HepG2 (cell line): ENCODE measurements at regions not wholly inside any gene's neighbourhood (a gene's known extent, or its start where the extent isn't known, plus 50 kb on each side); places are given as distances from the start of the nearest gene placed in this dataset.

Experiments
- ATAC-seq: fragments of 200-7000 bp; cut with Tn5 transposase; 3 replicates; pipeline ENCODE4 v1.9.1; 2020; ENCODE audit warnings: mild to moderate bottlenecking, moderate library complexity
- BruUV-seq: library from RNA; stranded (reverse); fragments of 400-500 nt; replicated peaks from 2 replicates; lab custom pipeline; 2021; lab: Mats Ljungman, UMichigan
- CTCF ChIA-PET: fragments of 300-600 bp; formaldehyde crosslinking; extraction: SDS; loops from one replicate; lab custom pipeline; 2021; ENCODE audit warnings: low total read pairs, inconsistent platforms, low intra/inter-chr PET ratio; lab: Yijun Ruan, JAX
- POLR2A ChIA-PET: fragments of 350-600 bp; sonication (Branson Sonifier 250); formaldehyde crosslinking; loops from one replicate; lab custom pipeline; 2020; ENCODE audit warnings: antibody characterized with exemption, inconsistent platforms; lab: Yijun Ruan, JAX
- DNase-seq: peaks from one replicate; pipeline ENCODE4 v3.0.0-alpha.2; 2015; ENCODE audit warnings: low spot score
- FAIRE-seq: peaks from 3 replicates; lab custom pipeline; 2011; peaks lifted over from hg19 to GRCh38; lab: Jason Lieb, UNC
- H2AFZ ChIP-seq: one replicate; pipeline ENCODE4 v1.6.1; 2011; ENCODE audit warnings: low read length, inconsistent platforms
- H3K27ac ChIP-seq: fragments of 300-600 bp; 3 replicates; pipeline ENCODE4 v1.8.0; 2011; ENCODE audit warnings: mixed run types, mild to moderate bottlenecking, mixed read lengths, low read length, inconsistent platforms; ENCODE audit not compliant: insufficient read depth; ENCODE audit errors: extremely low read length
- H3K27me3 ChIP-seq, 2 experiments: fragments of 200-600 bp in 1 of 2; 2 replicates in 1 of 2; 3 replicates in 1 of 2; pipeline versions ENCODE4 v1.6.0 to v1.8.0; 2011; ENCODE audit warnings: low read length in 2 of 2, mild to moderate bottlenecking in 2 of 2, moderate library complexity in 2 of 2, inconsistent platforms in 1 of 2; ENCODE audit not compliant: insufficient read depth in 2 of 2, control insufficient read depth in 1 of 2
- H3K36me3 ChIP-seq, 2 experiments: fragments of 200-600 bp in 1 of 2; replicated peaks in 1 of 2; 2 replicates in 1 of 2; 3 replicates in 1 of 2; pipeline versions ENCODE4 v1.5.1 to v1.8.0; 2011; ENCODE audit warnings: low read length in 2 of 2, inconsistent platforms in 1 of 2; ENCODE audit not compliant: insufficient read depth in 2 of 2, control insufficient read depth in 1 of 2
- H3K4me1 ChIP-seq: 2 replicates; pipeline ENCODE4 v1.5.1; 2012; ENCODE audit warnings: low read length, inconsistent platforms; ENCODE audit not compliant: insufficient read depth
- H3K4me2 ChIP-seq: 2 replicates; pipeline ENCODE4 v1.6.0; 2011; ENCODE audit warnings: low read depth, low read length, inconsistent platforms
- H3K4me3 ChIP-seq, 3 experiments: fragments of 200-600 bp in 1 of 3; sonication (generic), shearing (Covaris generic) in 1 of 3; replicated peaks in 1 of 3; 2 replicates each; pipeline ENCODE4 v1.5.1; 2011 to 2016; ENCODE audit warnings: low read length in 3 of 3, inconsistent platforms in 2 of 3, low read depth in 2 of 3, mild to moderate bottlenecking in 2 of 3, control low read depth in 1 of 3, mixed read lengths in 1 of 3; ENCODE audit not compliant: insufficient read depth in 1 of 3
- H3K79me2 ChIP-seq: one replicate; pipeline ENCODE4 v1.6.1; 2011; ENCODE audit warnings: low read length, inconsistent platforms; ENCODE audit not compliant: insufficient read depth
- H3K9ac ChIP-seq: 2 replicates; pipeline ENCODE4 v1.6.0; 2011; ENCODE audit warnings: mild to moderate bottlenecking, low read depth, low read length, inconsistent platforms; ENCODE audit not compliant: insufficient read depth
- H3K9me3 ChIP-seq: 2 replicates; pipeline ENCODE4 v1.5.1; 2012; ENCODE audit warnings: mild to moderate bottlenecking, low read length
- H4K20me1 ChIP-seq: 2 replicates; pipeline ENCODE4 v1.6.0; 2011; ENCODE audit warnings: inconsistent platforms, mild to moderate bottlenecking, low read length, moderate library complexity; ENCODE audit not compliant: insufficient read depth
- HDAC2 ChIP-seq: sonication (generic); formaldehyde crosslinking; IDR thresholded peaks from 2 replicates; pipeline ENCODE4 v1.4.0; 2020; ENCODE audit warnings: missing genetic modification reagents
- HNRNPUL1 ChIP-seq: fragments of 200-400 bp; formaldehyde crosslinking; IDR thresholded peaks from 2 replicates; pipeline ENCODE4 v1.6.1; 2017; ENCODE audit warnings: low read depth, mild to moderate bottlenecking, low read length, moderate library complexity
- KLF9 ChIP-seq: IDR thresholded peaks from 2 replicates; pipeline ENCODE4 v1.6.1; 2016; ENCODE audit warnings: low read depth
- MBNL3 ChIP-seq: fragments of 250-450 bp; sonication (Bioruptor Pico); conservative IDR thresholded peaks from 2 replicates; pipeline ENCODE4 v1.8.0; 2022; ENCODE audit warnings: mild to moderate bottlenecking, inconsistent platforms
- MXI1 ChIP-seq: IDR thresholded peaks from 3 replicates; pipeline ENCODE4 v1.6.1; 2012; ENCODE audit warnings: low read depth, low read length, inconsistent platforms, borderline replicate concordance
- NAIF1 ChIP-seq: sonication (generic); formaldehyde crosslinking; IDR thresholded peaks from 2 replicates; pipeline ENCODE4 v1.5.0; 2020; ENCODE audit warnings: mild to moderate bottlenecking, missing genetic modification reagents, borderline replicate concordance
- PAWR ChIP-seq: sonication (generic); formaldehyde crosslinking; IDR thresholded peaks from 2 replicates; pipeline ENCODE4 v1.4.0; 2020; ENCODE audit warnings: missing genetic modification reagents, mild to moderate bottlenecking, borderline replicate concordance
- RFXAP ChIP-seq: sonication (generic); formaldehyde crosslinking; IDR thresholded peaks from 2 replicates; pipeline ENCODE4 v1.4.0; 2020; ENCODE audit warnings: missing genetic modification reagents, borderline replicate concordance
- SNRNP70 ChIP-seq: fragments of 200-400 bp; formaldehyde crosslinking; IDR thresholded peaks from 2 replicates; pipeline ENCODE4 v1.6.1; 2017; ENCODE audit warnings: mild to moderate bottlenecking, low read depth, low read length, moderate library complexity
- SP4 ChIP-seq: sonication (generic); formaldehyde crosslinking; IDR thresholded peaks from 2 replicates; pipeline ENCODE4 v1.8.1; 2023; ENCODE audit warnings: mild to moderate bottlenecking, missing genetic modification reagents
- THAP11 ChIP-seq: IDR thresholded peaks from 2 replicates; pipeline ENCODE4 v1.6.1; 2016; ENCODE audit warnings: missing biosample characterization, missing genetic modification reagents
- ZFP1 ChIP-seq: IDR thresholded peaks from 2 replicates; pipeline ENCODE4 v1.6.1; 2016
- ZNF350 ChIP-seq: sonication (generic); formaldehyde crosslinking; IDR thresholded peaks from 2 replicates; pipeline ENCODE4 v1.4.0; 2020; ENCODE audit warnings: mild to moderate bottlenecking, low read depth, missing genetic modification reagents, borderline replicate concordance
- ZNF780A ChIP-seq: sonication (generic); formaldehyde crosslinking; IDR thresholded peaks from 2 replicates; pipeline ENCODE4 v1.8.0; 2022; ENCODE audit warnings: mild to moderate bottlenecking, missing genetic modification reagents, moderate library complexity
- ZNF784 ChIP-seq: sonication (generic); formaldehyde crosslinking; IDR thresholded peaks from 2 replicates; pipeline ENCODE4 v1.5.1; 2020; ENCODE audit warnings: missing genetic modification reagents, mild to moderate bottlenecking, borderline replicate concordance
- ZSCAN21 ChIP-seq: sonication (generic); formaldehyde crosslinking; IDR thresholded peaks from 2 replicates; pipeline ENCODE4 v1.8.0; 2022; ENCODE audit warnings: mild to moderate bottlenecking, missing genetic modification reagents, moderate library complexity, borderline replicate concordance
- ZZZ3 ChIP-seq: sonication (generic); formaldehyde crosslinking; IDR thresholded peaks from 2 replicates; pipeline ENCODE4 v1.4.0; 2020; ENCODE audit warnings: missing genetic modification reagents, mild to moderate bottlenecking, borderline replicate concordance
- WGBS: methylation state at CpG from one replicate; pipeline ENCODE4 v1.1.6; 2017; ENCODE audit warnings: low lambda C conversion rate; 5-methylcytosine and 5-hydroxymethylcytosine counted together
- in situ Hi-C: cut with HindIII; loops from 2 replicates; pipeline ENCODE4 v1.10.0; 2017; ENCODE audit warnings: low pct_unique_long_range_greater_than_20kb; ENCODE audit not compliant: extremely low pct_ligation_motif_present
- intact Hi-C: fragments of 100-400 bp; cut with micrococcal nuclease; formaldehyde crosslinking; loops from one replicate; pipeline ENCODE4 v1.10.0; 2022; ENCODE audit not compliant: unreplicated experiment
- TF ChIP-seq, protein P1 (sequence below): IDR thresholded peaks from 2 replicates; pipeline ENCODE4 v1.6.1; 2016; ENCODE audit warnings: low read depth, control low read depth

DNA sequence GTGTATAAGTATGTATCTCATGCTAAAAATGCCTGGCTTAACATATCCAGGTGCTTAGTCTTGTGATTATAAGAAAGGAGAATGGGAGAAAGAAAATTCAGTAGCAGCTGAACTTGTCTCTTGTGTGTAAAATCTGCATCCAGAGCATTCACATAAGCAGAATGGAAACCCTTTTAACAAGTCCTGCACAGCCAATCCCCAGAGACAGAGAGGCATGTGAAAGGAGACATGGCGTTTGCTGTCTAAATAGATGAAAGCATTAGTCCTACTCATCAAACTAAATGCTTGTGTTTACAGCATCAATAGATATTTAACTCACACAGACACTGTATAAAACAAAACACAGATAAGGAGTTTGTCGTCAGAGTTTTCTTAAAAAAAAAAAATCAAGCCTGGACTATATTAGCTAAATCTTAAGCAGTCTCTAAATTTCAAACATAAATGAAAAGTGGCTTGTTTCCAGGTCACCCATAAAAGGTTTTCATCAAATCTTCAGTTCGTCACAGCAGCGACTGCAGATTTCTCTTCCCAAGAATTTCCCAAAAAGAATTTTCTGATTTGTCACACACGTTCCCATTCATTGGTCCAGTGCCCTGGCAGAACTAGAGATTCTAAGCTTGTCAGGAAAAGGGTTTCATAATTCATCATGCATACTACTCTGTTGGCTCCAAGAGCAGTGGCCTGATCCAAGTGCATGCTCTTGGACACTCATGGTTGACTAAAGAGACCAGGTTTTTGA lies 249.2 kb downstream of the BTG1 start:
- Histone ChIP-seq H3K9ac (no peak overlapping the region), H3K4me3 (no peak overlapping the region), H3K4me2 (no peak overlapping the region), H3K9me3 (no peaks in the 10 kb centered on the region), H3K27ac (no peak overlapping the region), H3K4me1 (no peaks in the 10 kb centered on the region), H2AFZ (no peak overlapping the region), H3K79me2 (no peaks in the 10 kb centered on the region), H4K20me1 (no peaks in the 10 kb centered on the region), H3K36me3 (no peaks in the 10 kb centered on the region), H3K27me3 (no peaks in the 10 kb centered on the region)
- no peak for TF ChIP-seq MXI1
- no peak for TF ChIP-seq THAP11 (CRISPR knock-in tag)
- no peak for TF ChIP-seq ZNF780A
- no peak for TF ChIP-seq KLF9 (CRISPR knock-in tag)
- no peak for TF ChIP-seq ZFP1 (CRISPR knock-in tag)
- TF ChIP-seq ZSCAN21 (CRISPR knock-in tag) = no peak
- TF ChIP-seq ZNF784 (CRISPR knock-in tag) = no peak
- TF ChIP-seq NAIF1 (CRISPR knock-in tag) = no peak
- TF ChIP-seq MBNL3 = no peak
- ChIA-PET POLR2A (no interaction called here), CTCF (no interaction called here)
- in situ Hi-C loops (no loop called here), intact Hi-C loops (no loop called here)
- ATAC-seq (no peak), DNase-seq (no peak), FAIRE-seq (no peak)
- 20% methylated on average over 5 of the region's 5 CpGs for WGBS
- BruUV-seq = no TSS peak

GRCh38 chr12:91894911-91895310 lies 250.7 kb downstream of the BTG1 start:
- FAIRE-seq (no peak), ATAC-seq (no peak), DNase-seq (no peak)
- POLR2A ChIA-PET = no interaction called here
- BruUV-seq = no TSS peak
- no peaks in the 10 kb centered on the region for H3K4me1 ChIP-seq
- CTCF ChIA-PET = no interaction called here
- H3K4me3 ChIP-seq = no peak overlapping the region
- H3K9me3 ChIP-seq = no peaks in the 10 kb centered on the region
- no peaks in the 10 kb centered on the region for H3K79me2 ChIP-seq
- H3K9ac ChIP-seq = no peak overlapping the region
- H2AFZ ChIP-seq = no peak overlapping the region
- H3K4me2 ChIP-seq = no peak overlapping the region
- H3K36me3 ChIP-seq = no peaks in the 10 kb centered on the region
- in situ Hi-C loops = no loop called here
- H3K27ac ChIP-seq = no peak overlapping the region
- no peaks in the 10 kb centered on the region for H4K20me1 ChIP-seq
- intact Hi-C loops = no loop called here
- no peaks in the 10 kb centered on the region for H3K27me3 ChIP-seq
- TF ChIP-seq HNRNPUL1 = no peak
- no peak for TF ChIP-seq KLF9 (CRISPR knock-in tag)
- no peak for TF ChIP-seq SNRNP70
- TF ChIP-seq ZNF350 (CRISPR knock-in tag) = no peak
- no peak for TF ChIP-seq ZZZ3 (CRISPR knock-in tag)
- no peak for TF ChIP-seq HDAC2 (CRISPR knock-in tag)
- TF ChIP-seq RFXAP (CRISPR knock-in tag) = no peak
- no peak for TF ChIP-seq PAWR (CRISPR knock-in tag)
- TF ChIP-seq, protein P1, sequence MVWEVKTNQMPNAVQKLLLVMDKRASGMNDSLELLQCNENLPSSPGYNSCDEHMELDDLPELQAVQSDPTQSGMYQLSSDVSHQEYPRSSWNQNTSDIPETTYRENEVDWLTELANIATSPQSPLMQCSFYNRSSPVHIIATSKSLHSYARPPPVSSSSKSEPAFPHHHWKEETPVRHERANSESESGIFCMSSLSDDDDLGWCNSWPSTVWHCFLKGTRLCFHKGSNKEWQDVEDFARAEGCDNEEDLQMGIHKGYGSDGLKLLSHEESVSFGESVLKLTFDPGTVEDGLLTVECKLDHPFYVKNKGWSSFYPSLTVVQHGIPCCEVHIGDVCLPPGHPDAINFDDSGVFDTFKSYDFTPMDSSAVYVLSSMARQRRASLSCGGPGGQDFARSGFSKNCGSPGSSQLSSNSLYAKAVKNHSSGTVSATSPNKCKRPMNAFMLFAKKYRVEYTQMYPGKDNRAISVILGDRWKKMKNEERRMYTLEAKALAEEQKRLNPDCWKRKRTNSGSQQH (CRISPR knock-in tag) = no peak
- TF ChIP-seq SP4 (CRISPR knock-in tag) = no peak
